CD4-positive, alpha-beta T cell treated with Interleukin-15 for 1 hour (primary cell): ENCODE measurements at regions not wholly inside any gene's neighbourhood (a gene's known extent, or its start where the extent isn't known, plus 50 kb on each side); places are given as distances from the start of the nearest gene placed in this dataset.

Experiments used
- DNase-seq: peaks from one replicate; pipeline ENCODE4 v3.0.0-alpha.2; 2020

- no peak for DNase-seq
Observed at GRCh38 chr6:90925726-90926125, 338.9 kb upstream of the MAP3K7 start.

GRCh38 chr6:90922325-90922724 is 335.5 kb upstream of the MAP3K7 start:
- DNase-seq = no peak

GRCh38 chr6:90918361-90918760 is 331.5 kb upstream of the MAP3K7 start:
- DNase-seq = no peak

- no peak for DNase-seq
Observed at GRCh38 chr6:90917376-90917775, 330.5 kb upstream of the MAP3K7 start.

GRCh38 chr6:90916968-90917367 is 330.1 kb upstream of the MAP3K7 start:
- no peak for DNase-seq

GRCh38 chr6:90915224-90915915 is 328.5 kb upstream of the MAP3K7 start:
- no peak for DNase-seq

GRCh38 chr6:90914312-90914711 is 327.4 kb upstream of the MAP3K7 start:
- DNase-seq = no peak

GRCh38 chr6:90913266-90913960 is 326.5 kb upstream of the MAP3K7 start:
- DNase-seq = no peak

- no peak for DNase-seq
Observed at GRCh38 chr6:90911642-90912041, 324.8 kb upstream of the MAP3K7 start.

GRCh38 chr6:90910893-90911292 is 324.0 kb upstream of the MAP3K7 start:
- no peak for DNase-seq

GRCh38 chr6:90907931-90908655 is 321.2 kb upstream of the MAP3K7 start:
- no peak for DNase-seq

GRCh38 chr6:90905351-90905750 is 318.5 kb upstream of the MAP3K7 start:
- no peak for DNase-seq

- DNase-seq = no peak
Observed at GRCh38 chr6:90900034-90900433, 313.2 kb upstream of the MAP3K7 start.

GRCh38 chr6:90898763-90899162 is 311.9 kb upstream of the MAP3K7 start:
- DNase-seq = no peak

GRCh38 chr6:90896075-90896547 is 309.2 kb upstream of the MAP3K7 start:
- no peak for DNase-seq

- no peak for DNase-seq
Observed at GRCh38 chr6:90895299-90896074, 308.6 kb upstream of the MAP3K7 start.

- no peak for DNase-seq
Observed at GRCh38 chr6:90894285-90895130, 307.6 kb upstream of the MAP3K7 start.

GRCh38 chr6:90893400-90893799 is 306.5 kb upstream of the MAP3K7 start:
- DNase-seq = no peak

- DNase-seq = no peak
Observed at GRCh38 chr6:90892271-90892670, 305.4 kb upstream of the MAP3K7 start.

- no peak for DNase-seq
Observed at GRCh38 chr6:90891355-90891754, 304.5 kb upstream of the MAP3K7 start.

GRCh38 chr6:90890683-90891330 is 303.9 kb upstream of the MAP3K7 start:
- no peak for DNase-seq

GRCh38 chr6:90887764-90888163 is 300.9 kb upstream of the MAP3K7 start:
- no peak for DNase-seq
